IMR-90 (cell line): ENCODE measurements at regions not wholly inside any gene's neighbourhood (a gene's known extent, or its start where the extent isn't known, plus 50 kb on each side); places are given as distances from the start of the nearest gene placed in this dataset.

Experiments
- ATAC-seq: fragments of 200-7000 bp; cut with Tn5 transposase; 2 replicates; pipeline ENCODE4 v1.9.1; 2020; ENCODE audit warnings: low read depth, mild to moderate bottlenecking, moderate library complexity
- BruUV-seq: library from RNA; stranded (reverse); fragments of 400-500 nt; replicated peaks from 2 replicates; lab custom pipeline; 2021; lab: Mats Ljungman, UMichigan
- CTCF ChIA-PET: fragments of 300-600 bp; formaldehyde crosslinking; extraction: SDS; loops from one replicate; lab custom pipeline; 2021; ENCODE audit warnings: antibody characterized with exemption; lab: Yijun Ruan, JAX
- POLR2A ChIA-PET: fragments of 300-600 bp; sonication (Branson Sonifier 250); formaldehyde crosslinking; loops from one replicate; lab custom pipeline; 2022; ENCODE audit warnings: antibody characterized with exemption; ENCODE audit not compliant: unreplicated experiment; lab: Charles Lee
- DNase-seq: peaks from one replicate; pipeline ENCODE4 v3.0.0; 2013
- H2AFZ ChIP-seq: replicated peaks from 2 replicates; pipeline ENCODE3; 2013; ENCODE audit warnings: low read length, mild to moderate bottlenecking; ENCODE audit not compliant: poor library complexity
- H2AK5ac ChIP-seq: 2 replicates; pipeline ENCODE4 v1.6.1; 2013; ENCODE audit warnings: low read depth, low read length, inconsistent platforms
- H2AK9ac ChIP-seq: replicated peaks from 2 replicates; pipeline ENCODE3; 2013; ENCODE audit warnings: mild to moderate bottlenecking, low read depth, low read length, moderate library complexity; ENCODE audit not compliant: poor library complexity
- H2BK120ac ChIP-seq: 2 replicates; pipeline ENCODE4 v1.6.1; 2013; ENCODE audit warnings: low read depth, low read length, inconsistent platforms
- H2BK15ac ChIP-seq: 3 replicates; pipeline ENCODE4 v1.6.1; 2013; ENCODE audit warnings: low read depth, low read length, inconsistent platforms
- H2BK20ac ChIP-seq: 2 replicates; pipeline ENCODE4 v1.6.1; 2013; ENCODE audit warnings: low read depth, mild to moderate bottlenecking, inconsistent platforms, low read length, moderate library complexity
- H2BK5ac ChIP-seq: 2 replicates; pipeline ENCODE4 v1.6.1; 2013; ENCODE audit warnings: mild to moderate bottlenecking, low read depth, low read length, inconsistent platforms; ENCODE audit not compliant: poor library complexity, severe bottlenecking
- H3K14ac ChIP-seq: replicated peaks from 2 replicates; pipeline ENCODE4 v1.6.1; 2013; ENCODE audit warnings: low read depth, low read length, inconsistent platforms
- H3K18ac ChIP-seq: 2 replicates; pipeline ENCODE4 v1.6.1; 2013; ENCODE audit warnings: low read depth, low read length, control low read depth
- H3K23ac ChIP-seq: 2 replicates; pipeline ENCODE4 v1.6.1; 2013; ENCODE audit warnings: low read depth, low read length, inconsistent platforms
- H3K27ac ChIP-seq: 2 replicates; pipeline ENCODE4 v1.5.1; 2013; ENCODE audit warnings: mild to moderate bottlenecking, control low read depth, low read length; ENCODE audit not compliant: insufficient read depth
- H3K27me3 ChIP-seq: 2 replicates; pipeline ENCODE4 v1.6.1; 2013; ENCODE audit warnings: low read length; ENCODE audit not compliant: control insufficient read depth, insufficient read depth
- H3K36me3 ChIP-seq: 2 replicates; pipeline ENCODE4 v1.6.1; 2013; ENCODE audit warnings: low read length, mixed read lengths; ENCODE audit not compliant: control insufficient read depth, insufficient read depth
- H3K4ac ChIP-seq: 2 replicates; pipeline ENCODE4 v1.6.1; 2013; ENCODE audit warnings: low read depth, low read length, inconsistent platforms
- H3K4me1 ChIP-seq: 2 replicates; pipeline ENCODE4 v1.6.1; 2013; ENCODE audit warnings: low read length, mixed read lengths; ENCODE audit not compliant: control insufficient read depth, insufficient read depth
- H3K4me2 ChIP-seq: 2 replicates; pipeline ENCODE4 v1.6.1; 2013; ENCODE audit warnings: low read depth, mild to moderate bottlenecking, control low read depth, low read length, moderate library complexity
- H3K4me3 ChIP-seq: 2 replicates; pipeline ENCODE4 v1.5.1; 2013; ENCODE audit warnings: low read depth, mild to moderate bottlenecking, control low read depth, low read length, moderate library complexity; ENCODE audit not compliant: insufficient read depth
- H3K56ac ChIP-seq: 2 replicates; pipeline ENCODE4 v1.6.1; 2013; ENCODE audit warnings: low read length, inconsistent platforms; ENCODE audit not compliant: insufficient read depth; ENCODE audit errors: extremely low read depth
- H3K79me1 ChIP-seq, 2 experiments: 2 replicates each; pipeline ENCODE4 v1.6.1; 2013; ENCODE audit warnings: low read length in 2 of 2, inconsistent platforms in 1 of 2, low read depth in 1 of 2
- H3K9ac ChIP-seq: 2 replicates; pipeline ENCODE4 v1.6.1; 2013; ENCODE audit warnings: low read depth, low read length, control low read depth
- H3K9me1 ChIP-seq: 2 replicates; pipeline ENCODE4 v1.6.1; 2013; ENCODE audit warnings: low read length, inconsistent platforms; ENCODE audit not compliant: insufficient read depth
- H3K9me3 ChIP-seq: 2 replicates; pipeline ENCODE4 v1.6.1; 2013; ENCODE audit warnings: low read length; ENCODE audit not compliant: control insufficient read depth, insufficient read depth
- H4K20me1 ChIP-seq: 2 replicates; pipeline ENCODE4 v1.6.1; 2013; ENCODE audit warnings: low read length, inconsistent platforms; ENCODE audit not compliant: insufficient read depth
- H4K5ac ChIP-seq: 2 replicates; pipeline ENCODE4 v1.6.1; 2013; ENCODE audit warnings: mild to moderate bottlenecking, low read depth, low read length, control low read depth
- H4K8ac ChIP-seq, 2 experiments: 2 replicates each; pipeline ENCODE4 v1.6.1; 2013; ENCODE audit warnings: low read depth in 2 of 2, low read length in 2 of 2, control low read depth in 1 of 2, inconsistent platforms in 1 of 2
- H4K91ac ChIP-seq: 2 replicates; pipeline ENCODE4 v1.6.1; 2013; ENCODE audit warnings: low read depth, low read length, inconsistent platforms; ENCODE audit not compliant: insufficient read depth
- BHLHE40 ChIP-seq: fragments of 150-350 bp; IDR thresholded peaks from 2 replicates; pipeline ENCODE4 v1.6.1; 2016; ENCODE audit warnings: mild to moderate bottlenecking, low read depth, low read length
- CEBPB ChIP-seq: IDR thresholded peaks from 2 replicates; pipeline ENCODE4 v1.6.1; 2012; ENCODE audit warnings: low read depth, low read length, improper control_type of control experiment
- CHD1 ChIP-seq: IDR thresholded peaks from 2 replicates; pipeline ENCODE4 v1.6.1; 2012; ENCODE audit warnings: low read depth, low read length, improper control_type of control experiment
- MAFK ChIP-seq: IDR thresholded peaks from 2 replicates; pipeline ENCODE4 v1.6.1; 2012; ENCODE audit warnings: low read depth, low read length, improper control_type of control experiment
- MAZ ChIP-seq: IDR thresholded peaks from 2 replicates; pipeline ENCODE4 v1.6.1; 2012; ENCODE audit warnings: low read depth, mild to moderate bottlenecking, low read length, improper control_type of control experiment, moderate library complexity, borderline replicate concordance
- MXI1 ChIP-seq: IDR thresholded peaks from 2 replicates; pipeline ENCODE4 v1.6.1; 2012; ENCODE audit warnings: low read depth, mild to moderate bottlenecking, low read length, moderate library complexity, borderline replicate concordance
- NFE2L2 ChIP-seq: fragments of 150-350 bp; IDR thresholded peaks from 2 replicates; pipeline ENCODE4 v1.6.1; 2016; ENCODE audit warnings: low read depth, mild to moderate bottlenecking, low read length
- RAD21 ChIP-seq: IDR thresholded peaks from 2 replicates; pipeline ENCODE4 v1.6.1; 2012; ENCODE audit warnings: low read length, improper control_type of control experiment
- RCOR1 ChIP-seq: IDR thresholded peaks from 2 replicates; pipeline ENCODE4 v1.6.1; 2012; ENCODE audit warnings: mild to moderate bottlenecking, low read length, improper control_type of control experiment; ENCODE audit not compliant: insufficient replicate concordance
- RFX5 ChIP-seq: IDR thresholded peaks from 2 replicates; pipeline ENCODE4 v1.8.0; 2012; ENCODE audit warnings: low read depth, mild to moderate bottlenecking, low read length, moderate library complexity
- SMC3 ChIP-seq: fragments of 150-350 bp; IDR thresholded peaks from 2 replicates; pipeline ENCODE4 v1.6.1; 2016; ENCODE audit warnings: low read depth, mild to moderate bottlenecking, antibody characterized with exemption, low read length, moderate library complexity
- WGBS, 2 experiments: methylation state at CpG; one replicate each; pipeline versions ENCODE4 v1.1.5 to v1.1.7; 2013; ENCODE audit warnings: missing lambda C conversion rate in 2 of 2; ENCODE audit not compliant: insufficient read length in 1 of 2; ENCODE audit errors: extremely low coverage in 2 of 2; 5-methylcytosine and 5-hydroxymethylcytosine counted together
- dilution Hi-C: fragments of 300-500 bp; cut with HindIII; formaldehyde crosslinking; loops from one replicate; pipeline ENCODE4 v1.14.3; 2018; ENCODE audit warnings: low sequenced_read_pairs; ENCODE audit not compliant: unreplicated experiment
- in situ Hi-C: fragments of 300-500 bp; cut with MboI; formaldehyde crosslinking; loops from 3 replicates; pipeline ENCODE4 v1.14.3; 2019; ENCODE audit warnings: low sequenced_read_pairs, inconsistent platforms, mixed read lengths
- intact Hi-C: fragments of 100-400 bp; cut with micrococcal nuclease; formaldehyde crosslinking; loops from 2 replicates; pipeline ENCODE4 v1.10.0; 2022
- TF ChIP-seq, protein P1 (sequence below): fragments of 150-350 bp; IDR thresholded peaks from 2 replicates; pipeline ENCODE4 v1.6.1; 2016; ENCODE audit warnings: low read depth, mild to moderate bottlenecking, low read length, moderate library complexity, borderline replicate concordance
- TF ChIP-seq, protein P2 (sequence below): fragments of 150-350 bp; IDR thresholded peaks from 2 replicates; pipeline ENCODE4 v1.6.1; 2017; ENCODE audit warnings: mild to moderate bottlenecking, antibody characterized with exemption, low read length, low read depth

DNA sequence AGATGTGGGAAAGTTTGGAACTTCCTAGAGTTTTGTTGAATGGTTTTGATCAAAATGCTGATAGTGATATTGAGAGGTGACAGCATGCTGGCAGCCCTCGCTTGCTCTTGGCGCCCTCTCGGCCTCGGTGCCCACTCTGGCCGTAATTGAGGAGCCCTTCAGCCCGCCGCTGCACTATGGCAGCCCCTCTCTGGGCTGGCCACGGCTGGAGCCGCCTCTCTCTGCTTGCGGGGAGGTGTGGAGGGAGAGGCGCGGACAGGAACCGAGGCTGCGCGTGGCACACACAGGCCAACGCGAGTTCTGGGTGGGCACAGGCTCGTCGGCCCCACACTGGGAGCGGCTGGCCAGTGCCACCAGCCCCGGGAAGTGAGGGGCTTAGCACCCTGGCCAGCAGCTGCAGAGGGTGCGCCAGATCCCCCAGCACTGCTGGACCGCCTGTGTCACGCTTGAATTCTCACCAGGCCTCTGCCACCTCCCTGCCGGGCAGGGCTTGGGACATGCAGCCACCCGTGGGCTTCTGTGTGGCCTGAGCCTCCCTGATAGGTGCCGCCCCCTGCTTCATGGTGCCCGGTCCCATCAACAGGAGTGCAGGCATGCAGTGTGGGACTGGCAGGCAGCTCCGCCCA, 488.5 kb downstream of the CYLC2 start:
- Histone ChIP-seq H2AK9ac (no peak overlapping the region), H2AK5ac (no peak overlapping the region), H3K56ac (no peak overlapping the region), H2BK5ac (no peak overlapping the region), H3K9ac (no peak overlapping the region), H4K5ac (no peak overlapping the region), H2AFZ (no peak overlapping the region), H4K20me1 (no peaks in the 10 kb centered on the region), H3K27me3 (no peaks in the 10 kb centered on the region), H3K4me1 (no peaks in the 10 kb centered on the region), H2BK15ac (no peak overlapping the region), H3K9me1 (no peaks in the 10 kb centered on the region), H3K79me1 (no peaks in the 10 kb centered on the region), H3K4me3 (no peak overlapping the region), H4K8ac (no peak overlapping the region), H3K4ac (no peak overlapping the region), H3K9me3 (peaks cover 10% of the 10 kb centered on the region; the same call in 1 of the 2 replicates), H3K23ac (no peak overlapping the region), H3K4me2 (no peak overlapping the region), H2BK120ac (no peak overlapping the region), H3K18ac (no peak overlapping the region), H3K36me3 (no peaks in the 10 kb centered on the region), H2BK20ac (no peak overlapping the region), H3K14ac (no peak overlapping the region), H4K91ac (no peak overlapping the region), H3K27ac (no peak overlapping the region)
- 73% methylated on average over 8 of the region's 29 CpGs; no CpG with 5 or more reads in 1 of the 2 experiments for WGBS, 2 experiments
- ChIA-PET POLR2A (no interaction called here), CTCF (no interaction called here)
- intact Hi-C loops, result no loop called here
- dilution Hi-C loops, result no loop called here
- no peak for ATAC-seq
- BruUV-seq, result no TSS peak
- TF ChIP-seq BHLHE40 (no peak), MAFK (no peak), RCOR1 (no peak), MXI1 (no peak), SMC3 (no peak), RAD21 (no peak), NFE2L2 (no peak), RFX5 (no peak), CEBPB (no peak), MAZ (no peak), CHD1 (no peak)
- TF ChIP-seq, protein P1, sequence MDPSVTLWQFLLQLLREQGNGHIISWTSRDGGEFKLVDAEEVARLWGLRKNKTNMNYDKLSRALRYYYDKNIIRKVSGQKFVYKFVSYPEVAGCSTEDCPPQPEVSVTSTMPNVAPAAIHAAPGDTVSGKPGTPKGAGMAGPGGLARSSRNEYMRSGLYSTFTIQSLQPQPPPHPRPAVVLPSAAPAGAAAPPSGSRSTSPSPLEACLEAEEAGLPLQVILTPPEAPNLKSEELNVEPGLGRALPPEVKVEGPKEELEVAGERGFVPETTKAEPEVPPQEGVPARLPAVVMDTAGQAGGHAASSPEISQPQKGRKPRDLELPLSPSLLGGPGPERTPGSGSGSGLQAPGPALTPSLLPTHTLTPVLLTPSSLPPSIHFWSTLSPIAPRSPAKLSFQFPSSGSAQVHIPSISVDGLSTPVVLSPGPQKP, result no peak
- TF ChIP-seq, protein P2, sequence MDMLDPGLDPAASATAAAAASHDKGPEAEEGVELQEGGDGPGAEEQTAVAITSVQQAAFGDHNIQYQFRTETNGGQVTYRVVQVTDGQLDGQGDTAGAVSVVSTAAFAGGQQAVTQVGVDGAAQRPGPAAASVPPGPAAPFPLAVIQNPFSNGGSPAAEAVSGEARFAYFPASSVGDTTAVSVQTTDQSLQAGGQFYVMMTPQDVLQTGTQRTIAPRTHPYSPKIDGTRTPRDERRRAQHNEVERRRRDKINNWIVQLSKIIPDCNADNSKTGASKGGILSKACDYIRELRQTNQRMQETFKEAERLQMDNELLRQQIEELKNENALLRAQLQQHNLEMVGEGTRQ, result no peak
- DNase-seq, result no peak
- in situ Hi-C loops, result no loop called here
